ENCODE measurements at regions not wholly inside any gene's neighbourhood (a gene's known extent, or its start where the extent isn't known, plus 50 kb on each side); places are given as distances from the start of the nearest gene placed in this dataset.

DNA sequence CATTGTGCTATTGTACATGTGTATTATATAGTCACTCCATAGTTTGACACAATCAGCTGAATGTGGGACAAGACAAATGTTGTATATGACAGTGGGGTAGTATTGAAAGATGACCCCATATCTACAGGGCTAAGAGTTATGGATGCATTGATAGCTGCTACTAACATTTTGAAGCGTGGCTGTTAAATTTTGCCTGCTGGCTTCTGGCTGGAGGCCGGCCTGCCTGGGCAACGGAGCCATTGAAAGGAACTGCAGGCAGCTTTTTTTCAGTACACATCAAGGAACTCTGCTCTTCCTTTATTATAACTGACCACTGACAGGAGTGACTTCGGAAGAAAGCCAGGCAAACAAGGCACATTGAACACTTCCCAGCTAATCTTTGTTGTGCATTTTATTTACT is 76.1 kb upstream of the TMEM33 start:
- no peak for TF ChIP-seq GLIS3 (CRISPR knock-in tag; IDR thresholded peaks at IDR 0.05)
- TF ChIP-seq BACH2 (CRISPR knock-in tag; IDR thresholded peaks at IDR 0.05; ENCODE audit: borderline replicate concordance) = no peak
- TF ChIP-seq, protein P1, sequence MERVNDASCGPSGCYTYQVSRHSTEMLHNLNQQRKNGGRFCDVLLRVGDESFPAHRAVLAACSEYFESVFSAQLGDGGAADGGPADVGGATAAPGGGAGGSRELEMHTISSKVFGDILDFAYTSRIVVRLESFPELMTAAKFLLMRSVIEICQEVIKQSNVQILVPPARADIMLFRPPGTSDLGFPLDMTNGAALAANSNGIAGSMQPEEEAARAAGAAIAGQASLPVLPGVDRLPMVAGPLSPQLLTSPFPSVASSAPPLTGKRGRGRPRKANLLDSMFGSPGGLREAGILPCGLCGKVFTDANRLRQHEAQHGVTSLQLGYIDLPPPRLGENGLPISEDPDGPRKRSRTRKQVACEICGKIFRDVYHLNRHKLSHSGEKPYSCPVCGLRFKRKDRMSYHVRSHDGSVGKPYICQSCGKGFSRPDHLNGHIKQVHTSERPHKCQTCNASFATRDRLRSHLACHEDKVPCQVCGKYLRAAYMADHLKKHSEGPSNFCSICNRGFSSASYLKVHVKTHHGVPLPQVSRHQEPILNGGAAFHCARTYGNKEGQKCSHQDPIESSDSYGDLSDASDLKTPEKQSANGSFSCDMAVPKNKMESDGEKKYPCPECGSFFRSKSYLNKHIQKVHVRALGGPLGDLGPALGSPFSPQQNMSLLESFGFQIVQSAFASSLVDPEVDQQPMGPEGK (CRISPR knock-in tag; IDR thresholded peaks at IDR 0.05; ENCODE audit: borderline replicate concordance) = no peak
- TF ChIP-seq PPARA (CRISPR knock-in tag; IDR thresholded peaks at IDR 0.05; ENCODE audit: borderline replicate concordance) = no peak
- TF ChIP-seq TCF4 (CRISPR knock-in tag; IDR thresholded peaks at IDR 0.05; ENCODE audit: borderline replicate concordance) = no peak
- TF ChIP-seq TOX (CRISPR knock-in tag; IDR thresholded peaks at IDR 0.05; ENCODE audit: borderline replicate concordance) = no peak
- TF ChIP-seq, protein P2, sequence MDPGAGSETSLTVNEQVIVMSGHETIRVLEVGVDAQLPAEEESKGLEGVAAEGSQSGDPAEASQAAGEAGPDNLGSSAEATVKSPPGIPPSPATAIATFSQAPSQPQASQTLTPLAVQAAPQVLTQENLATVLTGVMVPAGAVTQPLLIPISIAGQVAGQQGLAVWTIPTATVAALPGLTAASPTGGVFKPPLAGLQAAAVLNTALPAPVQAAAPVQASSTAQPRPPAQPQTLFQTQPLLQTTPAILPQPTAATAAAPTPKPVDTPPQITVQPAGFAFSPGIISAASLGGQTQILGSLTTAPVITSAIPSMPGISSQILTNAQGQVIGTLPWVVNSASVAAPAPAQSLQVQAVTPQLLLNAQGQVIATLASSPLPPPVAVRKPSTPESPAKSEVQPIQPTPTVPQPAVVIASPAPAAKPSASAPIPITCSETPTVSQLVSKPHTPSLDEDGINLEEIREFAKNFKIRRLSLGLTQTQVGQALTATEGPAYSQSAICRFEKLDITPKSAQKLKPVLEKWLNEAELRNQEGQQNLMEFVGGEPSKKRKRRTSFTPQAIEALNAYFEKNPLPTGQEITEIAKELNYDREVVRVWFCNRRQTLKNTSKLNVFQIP (CRISPR knock-in tag; IDR thresholded peaks at IDR 0.05; ENCODE audit: borderline replicate concordance, low read depth) = no peak
- TF ChIP-seq ESRRG (CRISPR knock-in tag; IDR thresholded peaks at IDR 0.05) = no peak
- TF ChIP-seq OSR1 (CRISPR knock-in tag; IDR thresholded peaks at IDR 0.05) = no peak
- no peak for ATAC-seq

DNA sequence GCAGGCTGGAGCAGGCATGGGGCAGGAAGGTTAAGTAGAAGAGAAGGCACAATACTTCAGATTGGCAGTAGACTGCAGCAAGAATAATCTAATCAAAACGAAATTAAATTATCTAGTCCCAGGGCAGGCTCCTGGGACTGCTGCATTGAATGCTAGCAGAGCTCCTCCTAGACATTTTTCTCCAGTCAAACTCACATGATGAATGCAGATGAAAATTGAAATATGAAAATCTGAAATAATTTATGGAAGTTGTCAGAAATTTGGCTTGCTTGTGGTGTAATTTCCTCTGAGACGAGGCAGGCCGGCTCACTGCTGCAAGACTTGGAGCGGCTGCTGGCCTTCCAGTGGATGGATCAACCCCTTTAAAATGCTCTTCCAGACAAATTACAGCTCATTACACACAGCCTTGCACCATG is 78.0 kb upstream of the TMEM33 start:
- 0 out of 2 replicates have a peak, but pooled peaks have one; percentile 41 for TF ChIP-seq ZNF565 (CRISPR knock-in tag; conservative IDR thresholded peaks at IDR 0.05; ENCODE audit: low read depth)
- TF ChIP-seq GLIS3 (CRISPR knock-in tag; IDR thresholded peaks at IDR 0.05) = peak; percentile 26; the same call in 1 of the 2 replicates
- TF ChIP-seq TOX (CRISPR knock-in tag; IDR thresholded peaks at IDR 0.05; ENCODE audit: borderline replicate concordance) = no peak
- TF ChIP-seq BACH2 (CRISPR knock-in tag; IDR thresholded peaks at IDR 0.05; ENCODE audit: borderline replicate concordance) = no peak
- TF ChIP-seq ZFP30 (CRISPR knock-in tag; IDR thresholded peaks at IDR 0.05) = no peak
- TF ChIP-seq PPARA (CRISPR knock-in tag; IDR thresholded peaks at IDR 0.05; ENCODE audit: borderline replicate concordance) = 0 out of 2 replicates have a peak, but pooled peaks have one; percentile 59
- no peak for TF ChIP-seq CSDC2 (CRISPR knock-in tag; IDR thresholded peaks at IDR 0.05)
- 0 out of 2 replicates have a peak, but pooled peaks have one; percentile 17 for TF ChIP-seq ZNF70 (CRISPR knock-in tag; IDR thresholded peaks at IDR 0.05)
- TF ChIP-seq ZFP3 (CRISPR knock-in tag; IDR thresholded peaks at IDR 0.05) = no peak
- TF ChIP-seq, protein P3, sequence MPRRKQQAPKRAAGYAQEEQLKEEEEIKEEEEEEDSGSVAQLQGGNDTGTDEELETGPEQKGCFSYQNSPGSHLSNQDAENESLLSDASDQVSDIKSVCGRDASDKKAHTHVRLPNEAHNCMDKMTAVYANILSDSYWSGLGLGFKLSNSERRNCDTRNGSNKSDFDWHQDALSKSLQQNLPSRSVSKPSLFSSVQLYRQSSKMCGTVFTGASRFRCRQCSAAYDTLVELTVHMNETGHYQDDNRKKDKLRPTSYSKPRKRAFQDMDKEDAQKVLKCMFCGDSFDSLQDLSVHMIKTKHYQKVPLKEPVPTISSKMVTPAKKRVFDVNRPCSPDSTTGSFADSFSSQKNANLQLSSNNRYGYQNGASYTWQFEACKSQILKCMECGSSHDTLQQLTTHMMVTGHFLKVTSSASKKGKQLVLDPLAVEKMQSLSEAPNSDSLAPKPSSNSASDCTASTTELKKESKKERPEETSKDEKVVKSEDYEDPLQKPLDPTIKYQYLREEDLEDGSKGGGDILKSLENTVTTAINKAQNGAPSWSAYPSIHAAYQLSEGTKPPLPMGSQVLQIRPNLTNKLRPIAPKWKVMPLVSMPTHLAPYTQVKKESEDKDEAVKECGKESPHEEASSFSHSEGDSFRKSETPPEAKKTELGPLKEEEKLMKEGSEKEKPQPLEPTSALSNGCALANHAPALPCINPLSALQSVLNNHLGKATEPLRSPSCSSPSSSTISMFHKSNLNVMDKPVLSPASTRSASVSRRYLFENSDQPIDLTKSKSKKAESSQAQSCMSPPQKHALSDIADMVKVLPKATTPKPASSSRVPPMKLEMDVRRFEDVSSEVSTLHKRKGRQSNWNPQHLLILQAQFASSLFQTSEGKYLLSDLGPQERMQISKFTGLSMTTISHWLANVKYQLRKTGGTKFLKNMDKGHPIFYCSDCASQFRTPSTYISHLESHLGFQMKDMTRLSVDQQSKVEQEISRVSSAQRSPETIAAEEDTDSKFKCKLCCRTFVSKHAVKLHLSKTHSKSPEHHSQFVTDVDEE (CRISPR knock-in tag; IDR thresholded peaks at IDR 0.05) = peak; percentile 100
- TF ChIP-seq TCF4 (CRISPR knock-in tag; IDR thresholded peaks at IDR 0.05; ENCODE audit: borderline replicate concordance) = peak; percentile 90
- TF ChIP-seq, protein P2 (CRISPR knock-in tag; IDR thresholded peaks at IDR 0.05; ENCODE audit: borderline replicate concordance, low read depth) = no peak; the same call in 1 of the 2 replicates
- no peak for TF ChIP-seq RARB (CRISPR knock-in tag; IDR thresholded peaks at IDR 0.05)
- TF ChIP-seq ZC3H10 (CRISPR knock-in tag; IDR thresholded peaks at IDR 0.05) = no peak
- no peak for TF ChIP-seq OSR1 (CRISPR knock-in tag; IDR thresholded peaks at IDR 0.05)
- no peak for TF ChIP-seq ARNTL (CRISPR knock-in tag; IDR thresholded peaks at IDR 0.05; ENCODE audit: borderline replicate concordance, low read depth)
- TF ChIP-seq, protein P4, sequence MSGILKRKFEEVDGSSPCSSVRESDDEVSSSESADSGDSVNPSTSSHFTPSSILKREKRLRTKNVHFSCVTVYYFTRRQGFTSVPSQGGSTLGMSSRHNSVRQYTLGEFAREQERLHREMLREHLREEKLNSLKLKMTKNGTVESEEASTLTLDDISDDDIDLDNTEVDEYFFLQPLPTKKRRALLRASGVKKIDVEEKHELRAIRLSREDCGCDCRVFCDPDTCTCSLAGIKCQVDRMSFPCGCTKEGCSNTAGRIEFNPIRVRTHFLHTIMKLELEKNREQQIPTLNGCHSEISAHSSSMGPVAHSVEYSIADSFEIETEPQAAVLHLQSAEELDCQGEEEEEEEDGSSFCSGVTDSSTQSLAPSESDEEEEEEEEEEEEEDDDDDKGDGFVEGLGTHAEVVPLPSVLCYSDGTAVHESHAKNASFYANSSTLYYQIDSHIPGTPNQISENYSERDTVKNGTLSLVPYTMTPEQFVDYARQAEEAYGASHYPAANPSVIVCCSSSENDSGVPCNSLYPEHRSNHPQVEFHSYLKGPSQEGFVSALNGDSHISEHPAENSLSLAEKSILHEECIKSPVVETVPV (CRISPR knock-in tag; IDR thresholded peaks at IDR 0.05) = no peak; the same call in 1 of the 2 replicates
- peak; percentile 89 for TF ChIP-seq ISL1 (CRISPR knock-in tag; IDR thresholded peaks at IDR 0.05)
- TF ChIP-seq, protein P1 (CRISPR knock-in tag; IDR thresholded peaks at IDR 0.05; ENCODE audit: borderline replicate concordance) = peak; percentile 45; the same call in 1 of the 2 replicates
- TF ChIP-seq ESRRG (CRISPR knock-in tag; IDR thresholded peaks at IDR 0.05) = 0 out of 2 replicates have a peak, but pooled peaks have one; percentile 6
- peak; percentile 41; the same call in 1 of the 2 replicates for TF ChIP-seq ZNF8 (CRISPR knock-in tag; IDR thresholded peaks at IDR 0.05)
- peak; percentile 67; the same call in 1 of the 2 replicates for TF ChIP-seq SNAI2 (CRISPR knock-in tag; IDR thresholded peaks at IDR 0.05)
- TF ChIP-seq, protein P5, sequence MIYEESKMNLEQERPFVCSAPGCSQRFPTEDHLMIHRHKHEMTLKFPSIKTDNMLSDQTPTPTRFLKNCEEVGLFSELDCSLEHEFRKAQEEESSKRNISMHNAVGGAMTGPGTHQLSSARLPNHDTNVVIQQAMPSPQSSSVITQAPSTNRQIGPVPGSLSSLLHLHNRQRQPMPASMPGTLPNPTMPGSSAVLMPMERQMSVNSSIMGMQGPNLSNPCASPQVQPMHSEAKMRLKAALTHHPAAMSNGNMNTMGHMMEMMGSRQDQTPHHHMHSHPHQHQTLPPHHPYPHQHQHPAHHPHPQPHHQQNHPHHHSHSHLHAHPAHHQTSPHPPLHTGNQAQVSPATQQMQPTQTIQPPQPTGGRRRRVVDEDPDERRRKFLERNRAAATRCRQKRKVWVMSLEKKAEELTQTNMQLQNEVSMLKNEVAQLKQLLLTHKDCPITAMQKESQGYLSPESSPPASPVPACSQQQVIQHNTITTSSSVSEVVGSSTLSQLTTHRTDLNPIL (CRISPR knock-in tag; IDR thresholded peaks at IDR 0.05; ENCODE audit: low read depth) = no peak
- ATAC-seq = peak; percentile 95

Data from SK-N-SH treated with all-trans-retinoic acid at 6 μM for 48 hours (cell line).